CD4-positive, alpha-beta T cell treated with Interleukin-15 for 4 hours (primary cell): ENCODE measurements at regions not wholly inside any gene's neighbourhood (a gene's known extent, or its start where the extent isn't known, plus 50 kb on each side); places are given as distances from the start of the nearest gene placed in this dataset.

Source experiments
- DNase-seq: peaks from one replicate; pipeline ENCODE4 v3.0.0-alpha.2; 2020; ENCODE audit warnings: low spot score

- no peak for DNase-seq
These were observed 98.2 kb upstream of the SLC22A11 start for GRCh38 chr11:64457416-64458010.

GRCh38 chr11:64458997-64459396 lies 96.7 kb upstream of the SLC22A11 start:
- no peak for DNase-seq

GRCh38 chr11:64459609-64460008 lies 96.1 kb upstream of the SLC22A11 start:
- no peak for DNase-seq

GRCh38 chr11:64461081-64461480 lies 94.7 kb upstream of the SLC22A11 start:
- DNase-seq: no peak

- DNase-seq: no peak
These were observed 89.5 kb upstream of the SLC22A11 start for GRCh38 chr11:64466115-64466718.

- no peak for DNase-seq
These were observed 86.5 kb upstream of the SLC22A11 start for GRCh38 chr11:64469288-64469687.

- no peak for DNase-seq
These were observed 82.9 kb upstream of the SLC22A11 start for GRCh38 chr11:64472593-64473455.

GRCh38 chr11:64474680-64475079 lies 81.1 kb upstream of the SLC22A11 start:
- DNase-seq: no peak

- no peak for DNase-seq
These were observed 80.6 kb upstream of the SLC22A11 start for GRCh38 chr11:64475145-64475544.

- no peak for DNase-seq
These were observed 78.9 kb upstream of the SLC22A11 start for GRCh38 chr11:64476881-64477280.

GRCh38 chr11:64477675-64478074 lies 78.1 kb upstream of the SLC22A11 start:
- DNase-seq: no peak

- DNase-seq: no peak
These were observed 73.2 kb upstream of the SLC22A11 start for GRCh38 chr11:64482588-64482987.

- DNase-seq: no peak
These were observed 71.3 kb upstream of the SLC22A11 start for GRCh38 chr11:64484191-64485022.

GRCh38 chr11:64485074-64485473 lies 70.7 kb upstream of the SLC22A11 start:
- no peak for DNase-seq

GRCh38 chr11:64489831-64490441 lies 65.8 kb upstream of the SLC22A11 start:
- peak; percentile 14 for DNase-seq

GRCh38 chr11:64490562-64491216 lies 65.1 kb upstream of the SLC22A11 start:
- DNase-seq: no peak

GRCh38 chr11:64492561-64492960 lies 63.2 kb upstream of the SLC22A11 start:
- no peak for DNase-seq

GRCh38 chr11:64498136-64498535 lies 57.6 kb upstream of the SLC22A11 start:
- no peak for DNase-seq

GRCh38 chr11:64499261-64500004 lies 56.3 kb upstream of the SLC22A11 start:
- DNase-seq: no peak

- no peak for DNase-seq
These were observed 55.3 kb upstream of the SLC22A11 start for GRCh38 chr11:64500176-64501013.
